ENCODE measurements at regions not wholly inside any gene's neighbourhood (a gene's known extent, or its start where the extent isn't known, plus 50 kb on each side); places are given as distances from the start of the nearest gene placed in this dataset.
"Not testable (repeated sequence)": the region's sequence is repeated elsewhere in the genome, so short reads cannot be mapped to it uniquely, and the experiment has no call there.

GRCh38 chr3:20462723-20463122 is 276.7 kb upstream of the SGO1 start:
- no peak for TF ChIP-seq CTCF (IDR thresholded peaks at IDR 0.05; ENCODE audit: borderline replicate concordance, insufficient read depth, low read depth, low read length)
- H3K4me3 ChIP-seq (ENCODE audit: low read depth, low read length): no peak overlapping the region

DNA sequence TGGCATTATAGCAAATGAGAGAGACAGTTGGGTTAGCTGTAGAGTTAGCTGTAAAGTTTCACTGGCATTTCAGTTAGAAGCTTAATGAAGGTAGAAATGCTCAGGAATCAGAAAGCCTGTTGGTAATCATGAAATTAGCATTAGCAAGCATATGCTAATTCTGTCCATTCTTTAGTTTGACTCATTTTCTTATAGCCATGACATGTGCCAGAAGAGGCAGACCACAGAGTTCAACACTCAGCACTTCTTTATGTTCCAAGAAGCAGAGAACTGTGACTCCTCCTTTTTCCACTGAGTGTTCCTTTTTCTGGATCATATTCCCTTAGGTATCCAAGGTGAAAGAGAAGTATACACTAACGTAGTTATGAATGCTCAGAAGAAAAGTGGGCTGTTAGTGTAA is 276.2 kb upstream of the SGO1 start:
- no peak for TF ChIP-seq CTCF (IDR thresholded peaks at IDR 0.05; ENCODE audit: borderline replicate concordance, insufficient read depth, low read depth, low read length)
- H3K4me3 ChIP-seq (ENCODE audit: low read depth, low read length): no peak overlapping the region

- H3K4me3 ChIP-seq (ENCODE audit: low read depth, low read length): no peak overlapping the region
- no peak for TF ChIP-seq CTCF (IDR thresholded peaks at IDR 0.05; ENCODE audit: borderline replicate concordance, insufficient read depth, low read depth, low read length)
Measured at GRCh38 chr3:20458994-20459716, 273.1 kb upstream of the SGO1 start.

DNA sequence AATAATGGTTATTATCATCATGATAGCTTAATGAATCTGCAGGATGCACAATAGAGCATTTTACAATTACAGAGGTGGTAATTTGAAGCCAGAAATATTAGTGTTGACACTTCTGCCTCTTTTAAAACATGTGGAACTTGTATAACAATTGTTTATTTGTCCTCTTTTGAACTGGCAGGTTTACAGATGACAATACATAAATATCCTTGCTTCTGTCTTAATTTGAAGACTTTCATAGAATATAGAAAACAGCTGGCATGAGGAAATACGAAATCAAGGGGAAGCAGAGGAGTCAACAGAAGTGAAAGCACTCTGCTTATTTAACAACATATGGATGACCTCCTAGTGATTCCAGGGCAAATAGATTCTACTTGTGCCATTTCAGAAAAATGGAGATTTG is 270.5 kb upstream of the SGO1 start:
- TF ChIP-seq CTCF (IDR thresholded peaks at IDR 0.05; ENCODE audit: borderline replicate concordance, insufficient read depth, low read depth, low read length): no peak
- no peak overlapping the region for H3K4me3 ChIP-seq (ENCODE audit: low read depth, low read length)

- no peak for TF ChIP-seq CTCF (IDR thresholded peaks at IDR 0.05; ENCODE audit: borderline replicate concordance, insufficient read depth, low read depth, low read length)
- H3K4me3 ChIP-seq (ENCODE audit: low read depth, low read length): no peak overlapping the region
Measured at GRCh38 chr3:20451170-20451569, 265.2 kb upstream of the SGO1 start.

DNA sequence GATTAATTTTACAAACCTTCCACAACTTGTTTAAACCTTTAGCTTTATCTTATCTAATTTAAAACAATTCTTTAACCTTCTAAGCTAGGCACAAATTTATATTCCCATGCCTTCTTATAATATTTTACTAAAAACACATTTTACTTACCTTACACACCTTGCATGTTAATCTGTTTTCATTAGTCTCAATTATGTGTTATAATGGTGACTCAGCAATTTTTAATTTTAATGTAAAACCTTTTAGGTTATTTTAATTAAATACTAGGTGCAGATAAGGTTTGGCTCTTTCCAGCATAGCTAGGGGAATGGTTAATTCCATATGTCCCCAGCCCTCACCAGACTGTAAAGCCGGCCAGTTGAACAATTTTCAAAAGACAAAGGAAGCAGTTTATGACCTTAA is 264.6 kb upstream of the SGO1 start:
- no peak overlapping the region for H3K4me3 ChIP-seq (ENCODE audit: low read depth, low read length)
- no peak for TF ChIP-seq CTCF (IDR thresholded peaks at IDR 0.05; ENCODE audit: borderline replicate concordance, insufficient read depth, low read depth, low read length)

- no peak for TF ChIP-seq CTCF (IDR thresholded peaks at IDR 0.05; ENCODE audit: borderline replicate concordance, insufficient read depth, low read depth, low read length)
- H3K4me3 ChIP-seq (ENCODE audit: low read depth, low read length): no peak overlapping the region
Measured at GRCh38 chr3:20442846-20443245, 256.8 kb upstream of the SGO1 start.

GRCh38 chr3:20427268-20427667 is 241.3 kb upstream of the SGO1 start:
- not testable (repeated sequence) for H3K4me3 ChIP-seq (ENCODE audit: low read depth, low read length)

Data from GM12875 (cell line).